ENCODE measurements at regions not wholly inside any gene's neighbourhood (a gene's known extent, or its start where the extent isn't known, plus 50 kb on each side); places are given as distances from the start of the nearest gene placed in this dataset.

DNA sequence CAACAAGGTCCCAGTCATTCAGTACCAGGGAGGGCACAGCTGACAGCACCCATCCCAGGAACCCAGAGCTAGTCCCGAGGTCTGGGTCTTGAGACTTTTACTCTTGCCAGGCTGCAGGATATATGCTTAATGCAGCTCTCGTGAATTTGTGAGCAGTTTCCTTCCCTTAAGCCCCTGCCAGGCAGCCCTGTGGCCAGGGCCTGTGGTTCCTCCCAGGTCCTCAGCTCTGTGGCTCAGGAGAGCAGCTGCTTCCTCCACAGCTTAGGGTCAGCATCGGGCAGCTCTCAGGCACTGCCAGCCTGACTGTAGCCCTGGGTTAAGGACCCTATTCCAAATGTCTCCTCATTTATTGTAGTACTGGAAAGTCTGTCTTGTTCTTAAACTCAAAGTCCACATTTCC lies 1384.8 kb downstream of the RPIA start:
- Histone ChIP-seq H3K79me1 (ENCODE audit: low read depth in 1 of 2, low read length in 2 of 2) (no peaks in the 10 kb centered on the region), H3K23ac (ENCODE audit: low read depth, low read length) (no peak overlapping the region), H3K36me3 (ENCODE audit: control insufficient read depth, insufficient read depth, low read length) (no peaks in the 10 kb centered on the region), H3K4ac (ENCODE audit: low read depth, low read length) (no peak overlapping the region), H3K27me3 (ENCODE audit: control insufficient read depth, insufficient read depth, low read length) (no peaks in the 10 kb centered on the region), H3K14ac (replicated peaks; ENCODE audit: low read depth, low read length) (no peak overlapping the region), H3K27ac (ENCODE audit: insufficient read depth, low read length) (no peak overlapping the region), H4K91ac (ENCODE audit: insufficient read depth, low read depth, low read length) (no peak overlapping the region), H3K4me2 (ENCODE audit: low read depth, low read length) (no peak overlapping the region), H2AK5ac (ENCODE audit: low read depth, low read length) (no peak overlapping the region), H4K8ac (ENCODE audit: low read depth in 2 of 2, low read length in 2 of 2) (no peak overlapping the region), H2BK20ac (ENCODE audit: low read depth, low read length) (no peak overlapping the region), H2BK120ac (ENCODE audit: low read depth, low read length) (no peak overlapping the region), H3K9me1 (ENCODE audit: insufficient read depth, low read length) (no peaks in the 10 kb centered on the region), H4K5ac (ENCODE audit: low read depth, low read length) (no peak overlapping the region), H3K9ac (ENCODE audit: low read depth, low read length) (no peak overlapping the region), H3K56ac (ENCODE audit: extremely low read depth, insufficient read depth, low read length) (no peak overlapping the region), H4K20me1 (ENCODE audit: insufficient read depth, low read length) (no peaks in the 10 kb centered on the region), H3K18ac (ENCODE audit: low read depth, low read length) (no peak overlapping the region), H2BK15ac (ENCODE audit: low read depth, low read length) (no peak overlapping the region), H2BK5ac (ENCODE audit: low read depth, low read length, poor library complexity, severe bottlenecking) (no peak overlapping the region), H2AK9ac (replicated peaks; ENCODE audit: low read depth, low read length, poor library complexity) (no peak overlapping the region), H3K4me1 (ENCODE audit: control insufficient read depth, insufficient read depth, low read length) (no peaks in the 10 kb centered on the region), H3K4me3 (ENCODE audit: insufficient read depth, low read depth, low read length) (no peak overlapping the region), H3K9me3 (ENCODE audit: control insufficient read depth, insufficient read depth, low read length) (peaks cover 4% of the 10 kb centered on the region; the same call in 1 of the 2 replicates), H2AFZ (replicated peaks; ENCODE audit: low read length, poor library complexity) (no peak overlapping the region)
- intact Hi-C loops (cut with micrococcal nuclease), result no loop called here
- ChIA-PET POLR2A (ENCODE audit: unreplicated experiment) (no interaction called here), CTCF (no interaction called here)
- BruUV-seq (replicated peaks), result no TSS peak
- in situ Hi-C loops (cut with MboI; ENCODE audit: low sequenced_read_pairs), result no loop called here
- DNase-seq (no peak), ATAC-seq (ENCODE audit: low read depth) (no peak)
- WGBS, 2 experiments (ENCODE audit: extremely low coverage in 2 of 2, insufficient read length in 1 of 2), result 20% methylated on average over 1 of the region's 3 CpGs; no CpG with 5 or more reads in 1 of the 2 experiments
- dilution Hi-C loops (cut with HindIII; ENCODE audit: low sequenced_read_pairs, unreplicated experiment), result no loop called here
- TF ChIP-seq RFX5 (IDR thresholded peaks at IDR 0.05; ENCODE audit: low read depth, low read length) (no peak), MXI1 (IDR thresholded peaks at IDR 0.05; ENCODE audit: borderline replicate concordance, low read depth, low read length) (no peak)
